Fibroblast of mammary gland (primary cell): ENCODE measurements at regions not wholly inside any gene's neighbourhood (a gene's known extent, or its start where the extent isn't known, plus 50 kb on each side); places are given as distances from the start of the nearest gene placed in this dataset.

Experiments used
- DNase-seq: peaks from one replicate; pipeline ENCODE4 v3.0.0-alpha.2; 2010; ENCODE audit warnings: low read depth
- H3K4me3 ChIP-seq: 2 replicates; pipeline ENCODE4 v1.5.1; 2011; ENCODE audit warnings: low read depth, mild to moderate bottlenecking, low read length, moderate library complexity; ENCODE audit not compliant: control insufficient read depth
- CTCF ChIP-seq: conservative IDR thresholded peaks from 2 replicates; pipeline ENCODE4 v1.5.1; 2011; ENCODE audit warnings: low read depth, low read length, inconsistent platforms; ENCODE audit not compliant: control insufficient read depth, insufficient read depth

GRCh38 chr1:192108161-192108560, 50.1 kb upstream of the RGS18 start:
- no peak for TF ChIP-seq CTCF
- no peak for DNase-seq
- no peak overlapping the region for H3K4me3 ChIP-seq
